ENCODE measurements at regions not wholly inside any gene's neighbourhood (a gene's known extent, or its start where the extent isn't known, plus 50 kb on each side); places are given as distances from the start of the nearest gene placed in this dataset.

DNA sequence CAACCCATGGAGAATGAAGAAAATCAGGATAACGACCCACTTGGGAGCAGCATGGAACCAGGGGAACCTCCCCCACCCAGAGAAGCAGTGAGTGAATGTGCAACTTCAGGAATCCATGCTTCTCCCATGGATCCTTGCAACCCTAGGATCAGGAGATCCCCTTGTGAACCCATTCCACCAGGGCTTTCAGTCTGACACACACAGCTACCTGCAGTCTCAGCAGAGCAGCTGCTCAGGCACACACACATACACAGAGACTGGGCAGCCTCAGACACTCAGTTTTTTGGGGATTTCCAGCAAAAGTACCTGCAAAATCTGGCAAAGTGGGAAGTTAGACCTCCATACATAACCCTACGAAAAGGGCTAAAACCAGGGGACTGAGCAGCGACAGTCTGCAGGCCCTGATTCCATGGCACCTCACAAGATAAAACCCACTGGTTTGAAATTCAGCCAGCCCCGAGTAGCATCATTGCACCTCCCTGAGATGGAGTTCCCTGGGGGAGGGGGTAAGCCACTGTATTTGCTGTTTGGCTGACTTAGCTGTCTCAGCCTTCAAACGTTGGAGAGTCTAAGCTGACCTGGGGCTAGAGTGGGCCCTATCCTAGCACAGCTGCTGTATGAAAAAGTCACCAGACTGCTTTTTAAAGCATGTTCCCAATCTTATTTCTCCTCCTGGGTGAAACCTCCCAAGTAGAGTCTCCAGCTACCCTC is 737.5 kb upstream of the NDST4 start:
- Histone ChIP-seq H3K27ac (ENCODE audit: extremely low read depth, low read depth, low read length) (no peak overlapping the region), H3K36me3 (ENCODE audit: control insufficient read depth in 2 of 2, insufficient read depth in 1 of 2, low read length in 2 of 2) (no peaks in the 10 kb centered on the region), H3K4me1 (ENCODE audit: control insufficient read depth, insufficient read depth, low read length) (no peaks in the 10 kb centered on the region), H3K9me3 (ENCODE audit: control insufficient read depth, insufficient read depth, low read depth, low read length) (no peaks in the 10 kb centered on the region), H3K4me3 (ENCODE audit: low read depth, low read length) (no peak overlapping the region)
- TF ChIP-seq ZNF707 (tag by site-specific recombination; IDR thresholded peaks at IDR 0.05) (no peak), ZNF223 (tag by site-specific recombination; IDR thresholded peaks at IDR 0.05) (no peak), ZNF837 (tag by site-specific recombination; IDR thresholded peaks at IDR 0.05) (no peak), ZNF571 (tag by site-specific recombination; IDR thresholded peaks at IDR 0.05) (no peak), ZBTB48 (tag by site-specific recombination; IDR thresholded peaks at IDR 0.05) (no peak)
- TF ChIP-seq, protein P1, sequence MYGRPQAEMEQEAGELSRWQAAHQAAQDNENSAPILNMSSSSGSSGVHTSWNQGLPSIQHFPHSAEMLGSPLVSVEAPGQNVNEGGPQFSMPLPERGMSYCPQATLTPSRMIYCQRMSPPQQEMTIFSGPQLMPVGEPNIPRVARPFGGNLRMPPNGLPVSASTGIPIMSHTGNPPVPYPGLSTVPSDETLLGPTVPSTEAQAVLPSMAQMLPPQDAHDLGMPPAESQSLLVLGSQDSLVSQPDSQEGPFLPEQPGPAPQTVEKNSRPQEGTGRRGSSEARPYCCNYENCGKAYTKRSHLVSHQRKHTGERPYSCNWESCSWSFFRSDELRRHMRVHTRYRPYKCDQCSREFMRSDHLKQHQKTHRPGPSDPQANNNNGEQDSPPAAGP (tag by site-specific recombination; IDR thresholded peaks at IDR 0.05), result no peak
- CTCF ChIA-PET, result interaction anchor here (0.7 kb wide), 1 partner anchor 49 kb away, joined by 3 read pairs; no protein-coding TSS in a partner anchor
- POLR2A ChIA-PET, result no interaction called here

DNA sequence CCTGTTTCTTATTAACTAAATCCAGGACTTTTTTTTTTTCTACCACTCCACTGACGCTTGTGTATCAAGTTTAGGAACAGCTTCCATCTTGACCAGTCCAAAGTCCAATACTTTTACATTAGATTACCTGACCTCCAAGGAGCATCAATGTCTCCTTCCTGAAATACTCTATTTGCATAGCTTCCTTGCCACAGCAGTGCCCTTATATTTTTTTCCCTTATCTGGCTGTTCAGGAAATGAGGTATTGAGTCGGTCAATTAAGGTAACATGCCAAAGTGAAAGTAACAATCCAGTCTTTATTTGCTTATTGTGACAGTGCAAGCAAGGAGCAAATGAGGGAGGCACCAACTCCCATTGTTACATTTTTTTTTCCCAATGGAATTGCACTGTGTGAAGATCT is 730.8 kb upstream of the NDST4 start:
- CTCF ChIA-PET, result no interaction called here
- POLR2A ChIA-PET, result no interaction called here
- H3K4me3 ChIP-seq (ENCODE audit: low read depth, low read length), result no peak overlapping the region
- H3K27ac ChIP-seq (ENCODE audit: extremely low read depth, low read depth, low read length), result no peak overlapping the region
- no peaks in the 10 kb centered on the region for H3K36me3 ChIP-seq (ENCODE audit: control insufficient read depth in 2 of 2, insufficient read depth in 1 of 2, low read length in 2 of 2)
- H3K9me3 ChIP-seq (ENCODE audit: control insufficient read depth, insufficient read depth, low read depth, low read length), result no peaks in the 10 kb centered on the region
- TF ChIP-seq, protein P2, sequence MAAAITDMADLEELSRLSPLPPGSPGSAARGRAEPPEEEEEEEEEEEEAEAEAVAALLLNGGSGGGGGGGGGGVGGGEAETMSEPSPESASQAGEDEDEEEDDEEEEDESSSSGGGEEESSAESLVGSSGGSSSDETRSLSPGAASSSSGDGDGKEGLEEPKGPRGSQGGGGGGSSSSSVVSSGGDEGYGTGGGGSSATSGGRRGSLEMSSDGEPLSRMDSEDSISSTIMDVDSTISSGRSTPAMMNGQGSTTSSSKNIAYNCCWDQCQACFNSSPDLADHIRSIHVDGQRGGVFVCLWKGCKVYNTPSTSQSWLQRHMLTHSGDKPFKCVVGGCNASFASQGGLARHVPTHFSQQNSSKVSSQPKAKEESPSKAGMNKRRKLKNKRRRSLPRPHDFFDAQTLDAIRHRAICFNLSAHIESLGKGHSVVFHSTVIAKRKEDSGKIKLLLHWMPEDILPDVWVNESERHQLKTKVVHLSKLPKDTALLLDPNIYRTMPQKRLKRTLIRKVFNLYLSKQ (tag by site-specific recombination; IDR thresholded peaks at IDR 0.05; ENCODE audit: borderline replicate concordance), result no peak
- TF ChIP-seq ZNF626 (tag by site-specific recombination; IDR thresholded peaks at IDR 0.05), result no peak
- no peak for TF ChIP-seq ZNF610 (tag by site-specific recombination; IDR thresholded peaks at IDR 0.05; ENCODE audit: borderline replicate concordance)
- no peak for TF ChIP-seq ZSCAN30 (tag by site-specific recombination; IDR thresholded peaks at IDR 0.05)
- no peaks in the 10 kb centered on the region for H3K4me1 ChIP-seq (ENCODE audit: control insufficient read depth, insufficient read depth, low read length)

DNA sequence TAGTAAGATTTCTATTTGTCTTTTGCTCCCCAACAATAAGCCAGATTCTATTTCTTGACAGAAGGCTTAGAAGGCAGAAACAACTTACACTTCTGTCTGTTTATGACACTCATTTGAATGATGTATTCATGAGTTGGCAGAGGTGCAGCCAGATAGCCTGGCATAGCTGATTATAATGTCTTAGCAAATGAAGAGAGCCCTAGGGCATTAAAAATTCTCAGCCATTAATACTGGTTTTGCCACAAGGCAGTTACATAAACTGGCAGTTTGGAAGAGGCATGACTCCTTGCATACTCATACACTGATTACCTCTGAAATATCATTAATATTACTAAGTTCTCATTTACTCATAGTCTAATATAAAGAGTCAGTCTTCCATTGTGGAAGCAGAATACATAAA is 728.5 kb upstream of the NDST4 start:
- CTCF ChIA-PET, result no interaction called here
- TF ChIP-seq ZNF571 (tag by site-specific recombination; IDR thresholded peaks at IDR 0.05) (no peak), ZNF830 (tag by site-specific recombination; IDR thresholded peaks at IDR 0.05; ENCODE audit: low read depth) (no peak), ZNF24 (tag by site-specific recombination; IDR thresholded peaks at IDR 0.05) (no peak), SCRT2 (tag by site-specific recombination; IDR thresholded peaks at IDR 0.05) (no peak), TRIM28 (IDR thresholded peaks at IDR 0.05; ENCODE audit: borderline replicate concordance, low read length) (no peak), ZNF555 (tag by site-specific recombination; conservative IDR thresholded peaks at IDR 0.05) (no peak), ZNF16 (tag by site-specific recombination; IDR thresholded peaks at IDR 0.05; ENCODE audit: low read depth) (no peak), ZNF10 (tag by site-specific recombination; IDR thresholded peaks at IDR 0.05) (no peak), ZNF221 (tag by site-specific recombination; IDR thresholded peaks at IDR 0.05; ENCODE audit: borderline replicate concordance) (no peak), ZNF354C (tag by site-specific recombination; IDR thresholded peaks at IDR 0.05; ENCODE audit: borderline replicate concordance, low read depth) (no peak), ZFP37 (tag by site-specific recombination; IDR thresholded peaks at IDR 0.05) (no peak), ZNF654 (tag by site-specific recombination; IDR thresholded peaks at IDR 0.05; ENCODE audit: low read depth) (no peak)
- TF ChIP-seq, protein P3, sequence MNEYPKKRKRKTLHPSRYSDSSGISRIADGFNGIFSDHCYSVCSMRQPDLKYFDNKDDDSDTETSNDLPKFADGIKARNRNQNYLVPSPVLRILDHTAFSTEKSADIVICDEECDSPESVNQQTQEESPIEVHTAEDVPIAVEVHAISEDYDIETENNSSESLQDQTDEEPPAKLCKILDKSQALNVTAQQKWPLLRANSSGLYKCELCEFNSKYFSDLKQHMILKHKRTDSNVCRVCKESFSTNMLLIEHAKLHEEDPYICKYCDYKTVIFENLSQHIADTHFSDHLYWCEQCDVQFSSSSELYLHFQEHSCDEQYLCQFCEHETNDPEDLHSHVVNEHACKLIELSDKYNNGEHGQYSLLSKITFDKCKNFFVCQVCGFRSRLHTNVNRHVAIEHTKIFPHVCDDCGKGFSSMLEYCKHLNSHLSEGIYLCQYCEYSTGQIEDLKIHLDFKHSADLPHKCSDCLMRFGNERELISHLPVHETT (tag by site-specific recombination; IDR thresholded peaks at IDR 0.05), result no peak
- TF ChIP-seq, protein P4, sequence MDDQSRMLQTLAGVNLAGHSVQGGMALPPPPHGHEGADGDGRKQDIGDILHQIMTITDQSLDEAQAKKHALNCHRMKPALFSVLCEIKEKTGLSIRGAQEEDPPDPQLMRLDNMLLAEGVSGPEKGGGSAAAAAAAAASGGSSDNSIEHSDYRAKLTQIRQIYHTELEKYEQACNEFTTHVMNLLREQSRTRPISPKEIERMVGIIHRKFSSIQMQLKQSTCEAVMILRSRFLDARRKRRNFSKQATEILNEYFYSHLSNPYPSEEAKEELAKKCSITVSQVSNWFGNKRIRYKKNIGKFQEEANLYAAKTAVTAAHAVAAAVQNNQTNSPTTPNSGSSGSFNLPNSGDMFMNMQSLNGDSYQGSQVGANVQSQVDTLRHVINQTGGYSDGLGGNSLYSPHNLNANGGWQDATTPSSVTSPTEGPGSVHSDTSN (CRISPR knock-in tag; IDR thresholded peaks at IDR 0.05), result no peak

More for the DNA sequence above, 728.5 kb upstream of the NDST4 start:
- Histone ChIP-seq H3K4me3 (ENCODE audit: low read depth, low read length) (no peak overlapping the region), H3K27ac (ENCODE audit: extremely low read depth, low read depth, low read length) (no peak overlapping the region), H3K4me1 (ENCODE audit: control insufficient read depth, insufficient read depth, low read length) (no peaks in the 10 kb centered on the region), H3K9me3 (ENCODE audit: control insufficient read depth, insufficient read depth, low read depth, low read length) (no peaks in the 10 kb centered on the region), H3K36me3 (ENCODE audit: control insufficient read depth in 2 of 2, insufficient read depth in 1 of 2, low read length in 2 of 2) (no peaks in the 10 kb centered on the region)
- POLR2A ChIA-PET, result no interaction called here
